ENCODE measurements at regions not wholly inside any gene's neighbourhood (a gene's known extent, or its start where the extent isn't known, plus 50 kb on each side); places are given as distances from the start of the nearest gene placed in this dataset.

GRCh38 chr4:41466249-41466648 is 71.7 kb upstream of the LIMCH1 start:
- POLR2A ChIA-PET: no interaction called here
- Histone ChIP-seq H3K36me3 (ENCODE audit: insufficient read depth, low read length) (no peaks in the 10 kb centered on the region), H3K27ac (ENCODE audit: low read depth in 1 of 2, low read length in 2 of 2) (no peak overlapping the region), H3K9me3 (ENCODE audit: control insufficient read depth in 1 of 2, insufficient read depth in 1 of 2, low read length in 2 of 2) (no peaks in the 10 kb centered on the region), H3K4me1 (ENCODE audit: insufficient read depth, low read length) (no peaks in the 10 kb centered on the region), H3K4me3 (ENCODE audit: low read length) (no peak overlapping the region), H3K27me3 (ENCODE audit: control insufficient read depth in 1 of 2, insufficient read depth in 2 of 2, low read length in 2 of 2) (no peaks in the 10 kb centered on the region)
- Mint-ChIP-seq H3K4me1 (ENCODE audit: low read depth) (no peaks in the 10 kb centered on the region), H3K36me3 (ENCODE audit: low read depth) (no peaks in the 10 kb centered on the region), H3K27ac (no peak overlapping the region), H3K4me3 (no peak overlapping the region), H3K9me3 (peaks cover 5% of the 10 kb centered on the region), H3K27me3 (peaks cover 3% of the 10 kb centered on the region)
- intact Hi-C loops (cut with DNase I, micrococcal nuclease): no loop called here
- ATAC-seq (ENCODE audit: poor library complexity): no peak
- DNase-seq: no peak
- TF ChIP-seq, protein P1, sequence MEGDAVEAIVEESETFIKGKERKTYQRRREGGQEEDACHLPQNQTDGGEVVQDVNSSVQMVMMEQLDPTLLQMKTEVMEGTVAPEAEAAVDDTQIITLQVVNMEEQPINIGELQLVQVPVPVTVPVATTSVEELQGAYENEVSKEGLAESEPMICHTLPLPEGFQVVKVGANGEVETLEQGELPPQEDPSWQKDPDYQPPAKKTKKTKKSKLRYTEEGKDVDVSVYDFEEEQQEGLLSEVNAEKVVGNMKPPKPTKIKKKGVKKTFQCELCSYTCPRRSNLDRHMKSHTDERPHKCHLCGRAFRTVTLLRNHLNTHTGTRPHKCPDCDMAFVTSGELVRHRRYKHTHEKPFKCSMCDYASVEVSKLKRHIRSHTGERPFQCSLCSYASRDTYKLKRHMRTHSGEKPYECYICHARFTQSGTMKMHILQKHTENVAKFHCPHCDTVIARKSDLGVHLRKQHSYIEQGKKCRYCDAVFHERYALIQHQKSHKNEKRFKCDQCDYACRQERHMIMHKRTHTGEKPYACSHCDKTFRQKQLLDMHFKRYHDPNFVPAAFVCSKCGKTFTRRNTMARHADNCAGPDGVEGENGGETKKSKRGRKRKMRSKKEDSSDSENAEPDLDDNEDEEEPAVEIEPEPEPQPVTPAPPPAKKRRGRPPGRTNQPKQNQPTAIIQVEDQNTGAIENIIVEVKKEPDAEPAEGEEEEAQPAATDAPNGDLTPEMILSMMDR (IDR thresholded peaks at IDR 0.05): no peak
- CTCF ChIA-PET: no interaction called here

- Mint-ChIP-seq H3K36me3 (ENCODE audit: low read depth) (no peaks in the 10 kb centered on the region), H3K4me1 (ENCODE audit: low read depth) (no peaks in the 10 kb centered on the region), H3K27me3 (peaks cover 3% of the 10 kb centered on the region), H3K27ac (no peak overlapping the region), H3K4me3 (no peak overlapping the region), H3K9me3 (peaks cover 5% of the 10 kb centered on the region)
- no peaks in the 10 kb centered on the region for H3K36me3 ChIP-seq (ENCODE audit: insufficient read depth, low read length)
- ChIA-PET CTCF (no interaction called here), POLR2A (no interaction called here)
- no peaks in the 10 kb centered on the region for H3K27me3 ChIP-seq (ENCODE audit: control insufficient read depth in 1 of 2, insufficient read depth in 2 of 2, low read length in 2 of 2)
- TF ChIP-seq, protein P1 (IDR thresholded peaks at IDR 0.05): no peak
- H3K4me3 ChIP-seq (ENCODE audit: low read length): no peak overlapping the region
- DNase-seq (no peak), ATAC-seq (ENCODE audit: poor library complexity) (no peak)
- intact Hi-C loops (cut with DNase I, micrococcal nuclease): no loop called here
- H3K27ac ChIP-seq (ENCODE audit: low read depth in 1 of 2, low read length in 2 of 2): no peak overlapping the region
- H3K9me3 ChIP-seq (ENCODE audit: control insufficient read depth in 1 of 2, insufficient read depth in 1 of 2, low read length in 2 of 2): no peaks in the 10 kb centered on the region
- no peaks in the 10 kb centered on the region for H3K4me1 ChIP-seq (ENCODE audit: insufficient read depth, low read length)
Observed at GRCh38 chr4:41468122-41468521, 69.8 kb upstream of the LIMCH1 start.

GRCh38 chr4:41471126-41472071 is 66.6 kb upstream of the LIMCH1 start:
- Mint-ChIP-seq H3K27me3 (peaks cover 8% of the 10 kb centered on the region), H3K27ac (no peak overlapping the region), H3K4me3 (no peak overlapping the region), H3K36me3 (ENCODE audit: low read depth) (no peaks in the 10 kb centered on the region), H3K9me3 (peaks cover 3% of the 10 kb centered on the region), H3K4me1 (ENCODE audit: low read depth) (no peaks in the 10 kb centered on the region)
- Histone ChIP-seq H3K27me3 (ENCODE audit: control insufficient read depth in 1 of 2, insufficient read depth in 2 of 2, low read length in 2 of 2) (no peaks in the 10 kb centered on the region), H3K9me3 (ENCODE audit: control insufficient read depth in 1 of 2, insufficient read depth in 1 of 2, low read length in 2 of 2) (no peaks in the 10 kb centered on the region), H3K4me1 (ENCODE audit: insufficient read depth, low read length) (no peaks in the 10 kb centered on the region), H3K4me3 (ENCODE audit: low read length) (no peak overlapping the region), H3K36me3 (ENCODE audit: insufficient read depth, low read length) (no peaks in the 10 kb centered on the region), H3K27ac (ENCODE audit: low read depth in 1 of 2, low read length in 2 of 2) (no peak overlapping the region)
- TF ChIP-seq, protein P1 (IDR thresholded peaks at IDR 0.05): no peak
- ChIA-PET CTCF (interaction anchor here (1.4 kb wide), 1 partner anchor 17 kb away, joined by 3 read pairs; no protein-coding TSS in a partner anchor), POLR2A (no interaction called here)
- DNase-seq (no peak), ATAC-seq (ENCODE audit: poor library complexity) (no peak)
- intact Hi-C loops (cut with DNase I, micrococcal nuclease): no loop called here
